Right lung (tissue), 2 donors: ENCODE measurements at regions not wholly inside any gene's neighbourhood (a gene's known extent, or its start where the extent isn't known, plus 50 kb on each side); places are given as distances from the start of the nearest gene placed in this dataset.
"Not testable (repeated sequence)": the region's sequence is repeated elsewhere in the genome, so short reads cannot be mapped to it uniquely, and the experiment has no call there.

Source experiments
- DNase-seq, 2 donors: peaks; one replicate each; pipeline ENCODE4 v3.0.0-alpha.2; 2013

DNA sequence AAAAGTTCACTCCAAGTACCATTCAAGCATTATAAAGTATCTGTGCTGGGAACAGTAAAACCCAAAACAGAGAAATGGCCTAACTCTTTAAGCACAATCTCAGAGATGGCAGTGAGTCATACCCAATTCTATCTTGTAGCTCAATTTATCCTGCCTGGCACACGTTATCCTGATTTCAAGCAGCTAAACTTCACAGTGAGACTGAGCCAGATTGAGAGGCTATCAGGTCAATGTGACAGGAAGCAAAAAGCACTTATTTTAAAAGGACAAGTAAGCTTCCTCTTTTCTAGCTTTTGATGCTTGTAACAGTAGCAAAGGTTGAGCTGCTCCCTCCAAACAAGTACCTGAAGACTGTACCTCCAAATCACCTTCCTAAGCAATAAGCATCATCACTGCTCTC lies 324.9 kb downstream of the NAF1 start:
- DNase-seq = no peak

DNA sequence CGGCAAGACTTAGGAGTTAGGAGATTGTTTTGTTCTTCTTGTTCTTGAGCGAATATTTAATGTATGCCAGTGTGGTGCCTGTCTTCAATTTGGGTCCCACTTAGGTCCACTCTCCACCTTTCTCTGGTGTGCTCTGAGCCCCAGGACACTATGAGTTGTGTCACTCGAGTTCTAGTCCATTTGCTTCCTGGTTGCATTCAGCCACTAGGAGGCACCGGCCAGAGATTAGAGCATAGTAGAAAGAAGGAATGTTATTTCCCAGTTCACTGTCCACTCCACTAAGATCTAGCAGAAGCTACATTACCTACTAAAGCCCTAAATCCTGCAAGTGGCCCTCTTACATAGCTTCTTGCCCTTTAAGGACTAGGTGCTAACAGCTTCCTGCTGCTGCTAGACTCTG lies 326.9 kb downstream of the NAF1 start:
- no peak for DNase-seq

DNA sequence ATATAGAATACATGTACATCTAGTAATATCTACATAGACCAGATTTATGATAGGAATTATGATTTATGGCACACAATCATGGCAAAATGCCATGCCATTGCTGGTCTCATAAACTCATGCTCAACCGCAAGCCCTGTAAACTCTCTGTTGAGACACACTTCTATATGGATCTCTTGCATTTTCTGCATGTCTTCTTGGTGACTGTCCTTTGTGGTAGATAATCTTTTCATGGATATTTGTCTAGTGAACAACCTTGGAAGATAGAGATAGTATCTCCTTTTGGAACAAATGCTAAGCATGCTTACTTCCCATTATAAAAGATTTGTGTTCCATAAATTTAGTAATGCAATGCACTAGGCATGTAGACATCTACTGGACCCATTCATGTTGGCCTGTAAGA lies 328.0 kb downstream of the NAF1 start:
- no peak for DNase-seq

DNA sequence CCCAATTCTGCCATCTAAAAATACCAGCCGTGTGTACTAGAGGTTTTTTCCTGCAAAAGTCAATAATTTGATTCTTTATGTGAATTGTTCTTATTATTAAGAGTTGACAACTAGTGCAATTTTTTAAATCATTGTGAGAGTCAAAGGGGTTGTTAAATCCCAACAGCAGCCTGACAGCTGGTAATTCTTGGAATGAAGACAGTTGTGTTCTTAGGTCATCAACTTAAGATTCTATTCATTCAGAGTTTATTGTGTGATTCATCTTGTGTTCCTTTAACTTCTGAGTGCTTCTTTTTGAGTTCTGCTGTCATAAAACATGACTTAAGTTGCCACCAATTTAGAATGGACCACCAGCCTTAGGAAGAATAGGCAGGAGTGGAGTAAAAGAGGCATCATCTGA lies 329.0 kb downstream of the NAF1 start:
- no peak for DNase-seq

DNA sequence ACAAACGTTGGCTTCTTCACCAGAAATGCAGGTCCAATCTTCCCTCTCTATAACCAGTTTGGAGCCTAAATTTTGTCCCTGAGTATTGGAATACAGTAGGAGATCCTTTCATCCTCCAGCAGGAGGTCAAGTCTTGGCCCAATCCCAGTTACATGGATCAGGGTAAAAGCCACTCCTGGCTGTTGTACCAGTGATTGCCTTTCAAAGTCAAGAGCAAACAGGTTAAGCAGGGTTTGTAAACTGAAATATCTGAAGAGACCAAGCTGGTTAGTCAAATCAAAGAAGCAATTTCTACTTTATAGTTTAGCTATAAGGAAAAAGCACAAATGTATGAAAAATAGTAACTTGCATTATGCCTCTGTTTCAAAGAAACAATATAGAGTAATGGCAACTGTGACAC lies 329.4 kb downstream of the NAF1 start:
- peak in 1 of 2 donors; percentile 4 for DNase-seq

DNA sequence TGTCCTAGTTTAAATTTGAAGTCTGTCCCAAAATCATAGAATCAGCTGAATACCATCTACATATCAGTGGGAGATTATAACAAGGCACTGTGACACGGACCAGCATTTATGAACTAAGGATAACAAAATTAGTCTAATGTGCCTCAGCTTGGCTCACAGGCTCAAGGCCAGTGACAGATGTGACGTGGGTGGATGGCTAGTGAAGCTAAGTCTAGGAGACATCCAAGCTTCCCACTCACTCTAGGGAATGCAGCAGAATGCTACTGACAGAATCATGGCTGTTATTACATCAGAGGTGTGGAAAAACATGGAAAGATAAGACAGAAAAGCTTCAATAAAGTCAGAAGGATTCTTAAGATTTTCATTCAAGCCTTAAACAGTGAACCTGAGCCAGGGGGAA lies 329.9 kb downstream of the NAF1 start:
- DNase-seq = no peak

DNA sequence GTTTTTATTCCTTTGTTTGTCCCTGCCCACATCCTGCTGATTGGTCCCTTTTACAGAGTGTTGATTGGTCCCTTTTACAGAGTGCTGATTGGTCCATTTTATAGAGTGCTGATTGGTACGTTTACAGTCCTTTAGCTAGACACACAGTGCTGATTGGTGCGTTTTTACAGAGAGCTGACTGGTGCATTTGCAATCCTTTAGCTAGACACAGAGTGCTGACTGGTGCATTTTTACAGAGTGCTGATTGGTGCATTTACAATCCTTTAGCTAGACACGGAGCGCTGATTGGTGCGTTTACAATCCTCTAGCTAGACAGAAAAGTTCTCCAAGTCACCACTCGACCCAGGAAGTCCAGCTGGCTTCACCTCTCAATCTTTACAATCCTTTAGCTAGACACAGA lies 330.4 kb downstream of the NAF1 start:
- DNase-seq = not testable (repeated sequence)

DNA sequence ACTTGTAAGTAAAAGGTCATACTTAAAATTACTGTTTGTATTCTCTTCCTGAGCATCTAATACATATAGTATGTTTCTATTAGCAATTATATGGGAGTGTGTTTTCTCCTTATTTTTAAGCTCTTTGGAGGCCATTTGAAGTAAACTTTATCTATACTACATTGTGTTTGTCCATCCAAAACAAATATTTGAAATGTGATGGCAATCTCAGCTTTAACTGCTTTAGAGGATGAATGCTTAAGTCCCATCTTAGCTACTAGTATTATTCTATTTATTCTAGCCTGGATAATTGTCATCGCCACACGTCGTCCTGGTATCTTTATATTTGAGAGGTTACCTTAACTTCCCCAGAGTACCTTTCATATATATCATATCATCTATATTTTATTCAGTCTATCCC lies 335.8 kb downstream of the NAF1 start:
- no peak for DNase-seq

DNA sequence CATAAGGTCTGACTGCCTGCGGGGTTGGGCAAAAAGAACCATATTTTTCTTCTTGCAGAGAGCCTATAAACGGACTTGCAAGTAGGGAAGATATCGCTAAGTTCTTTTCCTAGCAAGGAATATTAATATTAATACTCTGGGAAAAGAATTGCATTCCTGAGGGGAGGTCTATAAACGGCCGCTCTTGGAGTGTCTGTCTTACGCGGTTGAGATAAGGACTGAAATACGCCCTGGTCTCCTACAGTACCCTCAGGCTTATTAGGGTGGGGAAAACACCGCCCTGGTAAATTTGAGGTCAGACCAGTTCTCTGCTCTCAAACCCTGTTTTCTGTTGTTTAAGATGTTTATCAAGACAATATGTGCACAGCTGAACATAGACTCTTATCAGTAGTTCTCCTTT lies 349.3 kb downstream of the NAF1 start:
- not testable (repeated sequence) for DNase-seq

DNA sequence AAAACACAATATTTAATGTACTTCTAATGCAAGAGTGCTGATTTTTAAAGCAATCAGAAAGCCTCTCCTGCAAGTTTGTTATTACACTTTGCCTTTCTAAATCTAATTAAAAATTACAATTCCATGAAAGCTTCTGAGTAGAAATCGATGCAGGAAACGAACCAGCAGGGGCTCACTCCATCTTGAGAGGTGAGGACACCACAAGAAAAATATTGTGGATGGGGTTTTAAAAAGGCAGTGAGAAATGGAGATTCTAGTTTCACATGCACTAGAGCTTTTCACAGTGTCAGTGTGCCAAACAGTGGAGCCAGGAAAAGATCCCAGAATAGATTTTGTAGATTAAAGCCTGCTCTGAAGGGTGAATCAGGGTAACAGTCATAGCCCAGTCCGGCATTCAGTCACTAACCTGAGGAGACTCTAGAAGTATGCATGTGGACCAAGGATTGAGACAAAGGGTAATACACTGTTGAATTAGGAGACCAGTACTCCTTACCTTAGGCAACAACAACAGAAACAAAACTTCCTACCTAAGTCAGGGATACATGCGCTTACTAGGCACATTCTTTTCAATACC lies 362.3 kb downstream of the NAF1 start:
- DNase-seq = no peak

DNA sequence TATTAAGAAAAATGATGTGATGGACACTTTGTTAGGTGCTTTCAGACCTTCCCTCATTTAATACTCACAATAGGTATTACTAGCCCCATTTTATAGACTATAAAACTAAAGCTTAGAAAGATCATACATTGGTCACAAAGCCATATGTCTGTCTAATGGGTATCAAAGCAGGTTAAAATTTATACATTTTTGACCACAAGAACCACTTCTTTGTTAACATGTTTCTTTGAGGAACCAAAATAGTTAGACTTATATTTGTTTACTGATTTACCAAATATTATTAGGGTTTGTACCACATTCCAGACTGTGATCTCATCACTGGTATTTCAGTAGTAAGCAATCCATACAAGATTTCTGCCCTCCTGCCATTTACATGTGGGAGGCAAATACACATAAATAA lies 363.3 kb downstream of the NAF1 start:
- no peak for DNase-seq

DNA sequence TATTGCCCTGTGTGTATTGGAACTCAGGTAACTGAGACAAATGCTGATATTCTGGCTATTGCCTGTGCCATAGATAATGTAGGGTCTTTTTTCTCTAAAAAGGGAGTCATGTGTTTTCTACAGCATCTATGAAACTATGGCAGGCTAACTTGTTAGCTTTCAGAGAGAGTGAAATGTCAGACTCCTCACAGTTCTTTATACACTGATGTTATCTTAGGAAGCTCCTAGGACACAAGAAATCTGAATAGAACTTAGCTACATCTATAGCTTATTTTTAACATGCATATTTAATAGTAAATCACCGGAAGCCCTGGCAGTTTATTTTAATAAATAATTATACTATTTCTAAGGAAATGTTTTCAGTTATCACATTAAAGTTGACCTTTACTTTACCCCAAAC lies 369.6 kb downstream of the NAF1 start:
- DNase-seq = no peak

DNA sequence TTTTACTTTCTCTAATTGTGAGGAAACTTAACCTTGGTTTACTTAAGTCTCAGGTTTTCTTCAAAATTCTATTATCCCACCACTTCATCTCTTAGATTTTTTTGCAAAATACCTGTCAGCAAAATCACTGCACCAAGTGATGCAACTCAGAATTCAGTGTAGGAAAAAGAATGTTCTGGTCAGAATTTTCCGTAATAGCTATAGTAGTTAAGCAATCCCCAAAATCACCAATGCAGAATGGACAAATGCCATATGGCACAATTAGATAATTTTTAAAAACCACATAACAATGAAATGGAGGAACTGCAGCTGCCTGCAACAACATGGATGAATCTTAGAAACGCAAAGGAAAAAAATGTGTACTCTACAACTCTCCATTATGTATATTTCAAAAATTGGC lies 373.1 kb downstream of the NAF1 start:
- no peak for DNase-seq

DNA sequence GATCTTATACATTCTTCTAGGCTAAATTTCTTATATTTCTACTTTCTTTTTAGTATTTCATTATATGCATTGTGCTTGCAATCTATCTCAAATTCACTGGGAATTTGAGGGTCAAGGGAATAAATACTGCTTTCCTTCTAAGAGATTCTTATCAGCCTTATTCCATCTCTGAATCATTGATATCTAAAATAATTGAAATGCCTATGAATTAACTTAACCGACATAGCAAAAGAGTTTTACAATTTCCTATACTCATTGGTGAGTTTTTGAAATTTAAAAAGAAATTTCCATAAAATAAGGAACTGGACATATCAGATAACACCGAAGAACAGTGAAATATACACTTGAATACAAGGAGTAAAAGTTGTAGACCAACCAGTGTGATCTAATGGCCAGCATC lies 373.7 kb downstream of the NAF1 start:
- no peak for DNase-seq

DNA sequence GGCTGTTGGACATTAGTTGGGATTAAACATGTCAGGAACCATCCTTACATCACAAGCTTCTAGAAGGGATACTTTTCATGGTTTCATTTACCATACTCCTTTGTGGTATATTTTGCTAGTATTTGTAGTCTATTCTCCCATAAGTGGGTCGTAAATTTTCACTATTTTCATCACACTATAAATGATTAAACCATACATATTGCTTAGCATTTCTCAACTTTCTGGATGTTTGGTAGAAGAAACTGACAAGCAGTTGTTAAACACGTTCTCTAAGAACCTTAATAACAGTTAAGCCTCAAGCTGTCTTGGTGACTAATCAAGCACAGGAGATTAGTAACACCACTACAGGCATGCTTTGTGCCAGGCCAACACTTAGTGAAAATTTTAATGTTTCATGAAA lies 375.5 kb downstream of the NAF1 start:
- no peak for DNase-seq

DNA sequence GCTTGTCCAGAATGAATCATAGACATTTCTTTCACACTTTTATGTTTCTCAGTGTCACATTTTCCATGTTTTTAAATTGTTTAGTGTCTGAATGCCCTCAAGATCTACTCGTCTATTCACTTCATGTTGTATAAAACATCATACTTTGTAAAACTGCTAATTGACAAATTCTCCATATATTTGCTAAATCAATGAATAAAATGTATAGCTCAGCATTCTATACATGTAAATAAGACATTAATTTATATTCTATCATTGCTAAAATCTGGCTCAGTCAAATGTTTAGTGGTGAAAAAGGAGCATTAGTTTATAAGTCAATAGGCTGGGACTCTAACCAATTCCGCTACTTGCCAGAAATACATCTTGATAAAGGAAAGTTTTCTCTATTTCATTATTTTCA lies 379.6 kb downstream of the NAF1 start:
- no peak for DNase-seq

DNA sequence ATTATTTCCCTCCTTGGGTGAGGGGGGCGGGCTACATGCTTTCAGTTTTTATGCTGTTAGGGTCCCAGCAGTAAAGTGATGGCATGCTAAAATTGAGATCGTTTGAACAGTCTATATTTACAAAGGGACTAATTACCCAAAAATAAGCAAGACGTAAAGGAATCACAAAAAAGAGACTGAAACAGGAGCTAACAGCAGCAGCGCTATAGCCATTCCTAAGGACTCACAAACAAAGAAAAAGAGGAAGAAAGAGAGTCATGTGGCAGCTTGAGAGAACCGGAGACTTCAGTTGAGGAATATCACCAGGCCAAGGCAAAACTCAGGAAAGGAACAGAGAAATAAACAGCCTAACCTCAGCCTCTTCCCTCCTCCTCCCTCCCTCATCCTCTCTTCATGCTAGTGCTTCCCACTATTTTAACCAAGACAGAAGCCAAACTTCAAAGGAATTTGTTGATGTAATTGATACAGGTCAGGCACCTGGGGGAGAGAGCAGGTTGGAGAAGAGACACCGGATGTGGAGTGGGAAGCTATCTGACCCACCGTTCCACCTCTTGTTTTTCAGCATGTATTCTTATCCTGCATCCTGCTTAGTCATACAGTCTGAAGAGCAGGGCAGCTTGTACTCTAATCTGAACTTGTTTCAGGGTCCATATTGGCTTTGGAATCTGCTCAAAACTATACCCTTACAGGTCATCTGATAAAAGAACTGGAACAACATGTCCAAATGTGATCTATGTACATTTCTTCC lies 383.7 kb downstream of the NAF1 start:
- DNase-seq = no peak

DNA sequence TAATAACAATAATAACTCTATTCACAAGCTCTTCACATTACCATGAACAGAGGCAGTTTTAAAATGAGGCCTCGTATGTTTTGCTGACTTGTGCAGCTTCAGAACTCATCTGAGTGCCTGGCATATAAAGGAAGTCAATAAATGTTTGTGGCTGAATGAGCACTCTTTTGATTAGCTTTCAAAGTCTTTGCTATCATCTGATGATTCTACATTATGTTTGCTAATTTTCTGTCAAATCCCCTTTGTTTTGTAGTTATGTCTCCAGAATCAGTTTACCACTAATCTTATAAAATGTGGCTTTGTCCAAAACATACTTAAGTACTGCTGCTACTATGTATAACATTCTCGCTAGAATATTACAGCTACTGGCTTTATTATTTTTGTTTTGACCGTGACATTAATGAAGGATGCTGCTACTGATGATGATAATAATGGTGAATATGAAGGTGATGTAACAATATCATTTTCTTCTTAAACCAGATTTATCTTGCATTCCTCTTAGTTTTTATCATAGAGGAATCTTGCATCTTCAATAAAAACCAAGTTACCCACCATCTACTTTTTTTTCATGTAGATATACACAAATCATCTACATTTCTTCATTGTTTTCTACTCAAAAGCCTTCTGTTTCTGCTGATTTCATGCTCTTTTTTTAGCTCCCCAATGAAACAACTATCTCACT lies 384.5 kb downstream of the NAF1 start:
- DNase-seq = no peak

DNA sequence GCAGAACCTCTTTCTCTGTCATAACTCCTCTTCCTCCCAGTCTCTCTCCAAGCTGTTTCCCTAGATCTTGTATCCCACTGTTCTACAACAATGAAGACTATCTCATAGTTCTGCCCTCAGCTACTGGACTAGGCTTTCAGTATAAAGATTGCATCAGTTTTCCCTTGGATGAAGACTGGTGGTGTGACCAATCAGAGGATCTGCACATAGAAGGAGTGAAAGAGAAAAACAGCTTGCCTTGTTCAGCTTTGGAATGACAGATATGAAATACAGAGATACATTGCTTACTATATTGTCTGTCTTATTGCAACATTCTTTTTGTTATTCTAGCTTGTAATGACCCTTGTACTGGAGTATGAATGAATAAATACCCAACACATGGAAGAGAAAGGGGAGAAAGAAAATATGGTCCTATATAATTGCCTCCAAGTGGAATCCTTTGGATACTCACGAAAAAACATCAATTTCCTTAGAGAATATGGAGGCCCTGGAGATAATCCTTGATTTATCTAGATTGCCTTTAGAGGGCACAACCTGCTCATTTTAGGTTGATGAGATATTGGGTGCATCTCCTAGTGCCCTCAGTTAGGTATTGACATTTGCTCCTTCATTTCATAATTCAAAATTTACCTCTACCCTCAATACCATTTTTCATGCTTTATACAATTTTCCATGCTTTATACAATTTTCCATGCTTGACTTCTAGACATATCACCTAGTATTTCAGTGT lies 395.8 kb downstream of the NAF1 start:
- DNase-seq = no peak

DNA sequence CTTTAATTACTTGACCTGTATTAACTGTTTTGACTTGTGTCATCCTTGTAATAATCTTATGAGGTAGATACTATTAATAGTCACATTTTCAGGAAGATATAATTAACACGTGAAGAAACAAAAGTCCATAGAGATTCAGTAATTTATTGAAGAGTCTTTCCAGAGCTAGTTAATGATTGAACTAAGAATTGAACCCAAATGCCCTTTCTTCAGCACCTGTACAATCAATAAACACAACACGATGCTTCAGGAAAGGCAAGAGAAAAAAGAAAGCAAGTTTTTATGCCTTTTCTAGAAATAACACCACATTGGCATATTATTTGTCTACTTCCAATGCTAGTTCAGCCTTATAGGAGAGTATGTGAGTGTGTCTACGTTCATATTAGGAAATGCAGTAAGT lies 399.6 kb downstream of the NAF1 start:
- no peak for DNase-seq

DNA sequence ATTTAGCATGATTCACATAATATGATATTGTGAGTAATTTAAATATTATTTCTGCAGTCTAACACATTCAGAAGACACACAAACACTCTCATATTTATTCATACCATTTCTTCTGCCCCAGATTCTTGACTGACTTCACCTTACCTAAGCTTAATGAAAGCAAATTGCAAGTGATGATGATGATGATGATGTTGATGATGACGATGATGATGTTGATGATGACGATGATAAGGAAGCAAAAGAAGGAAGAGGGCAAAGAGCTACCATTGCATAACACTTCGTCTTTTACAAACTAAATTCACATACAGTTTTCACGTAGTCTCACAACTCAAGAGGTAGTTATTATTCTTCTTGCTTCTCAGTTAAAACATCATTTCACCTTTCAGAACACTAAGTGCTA lies 404.7 kb downstream of the NAF1 start:
- no peak for DNase-seq

DNA sequence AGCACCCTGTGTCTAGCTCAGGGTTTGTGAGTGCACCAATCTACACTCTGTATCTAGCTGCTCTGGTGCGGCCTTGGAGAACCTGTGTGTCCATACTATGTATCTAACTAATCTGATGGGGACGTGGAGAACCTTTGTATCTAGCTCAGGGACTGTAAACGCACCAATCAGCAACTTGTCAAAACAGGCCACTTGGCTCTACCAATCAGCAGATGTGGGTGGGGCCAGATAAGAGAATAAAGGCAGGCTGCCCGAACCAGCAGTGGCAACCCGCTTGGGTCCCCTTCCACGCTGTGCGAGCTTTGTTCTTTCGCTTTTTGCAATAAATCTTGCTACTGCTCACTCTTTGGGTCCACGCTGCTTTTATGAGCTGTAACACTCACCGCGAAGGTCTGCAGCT lies 426.5 kb downstream of the NAF1 start:
- DNase-seq = not testable (repeated sequence)

DNA sequence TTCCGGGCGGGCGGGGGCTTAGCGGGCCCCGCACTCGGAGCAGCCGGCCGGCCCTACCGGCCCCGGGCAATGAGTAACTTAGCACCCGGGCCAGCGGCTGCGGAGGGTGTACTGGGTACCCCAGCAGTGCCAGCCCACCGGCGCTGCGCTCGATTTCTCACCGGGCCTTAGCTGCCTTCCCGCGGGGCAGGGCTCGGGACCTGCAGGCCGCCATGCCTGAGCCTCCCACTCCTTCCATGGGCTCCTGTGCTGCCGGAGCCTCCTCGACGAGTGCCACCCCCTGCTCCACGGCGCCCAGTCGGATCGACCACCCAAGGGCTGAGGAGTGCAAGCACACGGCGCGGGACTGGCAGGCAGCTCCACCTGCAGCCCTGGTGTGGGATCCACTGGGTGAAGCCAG lies 427.1 kb downstream of the NAF1 start:
- DNase-seq = not testable (repeated sequence)
